Activated CD8-positive, alpha-beta memory T cell treated with anti-CD3 and anti-CD28 coated beads for 36 hours (primary cell): ENCODE measurements at regions not wholly inside any gene's neighbourhood (a gene's known extent, or its start where the extent isn't known, plus 50 kb on each side); places are given as distances from the start of the nearest gene placed in this dataset.

Experiments
- CTCF ChIA-PET: fragments of 350-600 bp; sonication (Branson Sonifier 250); formaldehyde crosslinking; loops from one replicate; lab custom pipeline; 2021; ENCODE audit warnings: antibody characterized with exemption; lab: Charles Lee
- POLR2A ChIA-PET: fragments of 350-600 bp; sonication (Branson Sonifier 250); formaldehyde crosslinking; loops from one replicate; lab custom pipeline; 2021; ENCODE audit warnings: antibody characterized with exemption; lab: Charles Lee

- POLR2A ChIA-PET: no interaction called here
Observed at GRCh38 chrX:21056622-21057021, 317.6 kb upstream of the CNKSR2 start.

GRCh38 chrX:21047034-21047455 is 327.2 kb upstream of the CNKSR2 start:
- ChIA-PET POLR2A (no interaction called here), CTCF (no interaction called here)

More at GRCh38 chrX:21056622-21057021, 317.6 kb upstream of the CNKSR2 start:
- CTCF ChIA-PET: no interaction called here

GRCh38 chrX:21014326-21014725 is 359.9 kb upstream of the CNKSR2 start:
- ChIA-PET CTCF (no interaction called here), POLR2A (no interaction called here)

- POLR2A ChIA-PET: no interaction called here
- CTCF ChIA-PET: no interaction called here
Observed at GRCh38 chrX:21004835-21005234, 369.4 kb upstream of the CNKSR2 start.

GRCh38 chrX:20995829-20996228 is 378.4 kb upstream of the CNKSR2 start:
- CTCF ChIA-PET: no interaction called here
- POLR2A ChIA-PET: no interaction called here

- POLR2A ChIA-PET: no interaction called here
Observed at GRCh38 chrX:20989361-20989760, 384.9 kb upstream of the CNKSR2 start.

GRCh38 chrX:20988804-20989203 is 385.4 kb upstream of the CNKSR2 start:
- ChIA-PET CTCF (no interaction called here), POLR2A (no interaction called here)

More at GRCh38 chrX:20989361-20989760, 384.9 kb upstream of the CNKSR2 start:
- CTCF ChIA-PET: no interaction called here

- POLR2A ChIA-PET: no interaction called here
- CTCF ChIA-PET: no interaction called here
Observed at GRCh38 chrX:20988118-20988517, 386.1 kb upstream of the CNKSR2 start.

- POLR2A ChIA-PET: no interaction called here
- CTCF ChIA-PET: no interaction called here
Observed at GRCh38 chrX:20980426-20980825, 393.8 kb upstream of the CNKSR2 start.

- POLR2A ChIA-PET: no interaction called here
- CTCF ChIA-PET: no interaction called here
Observed at GRCh38 chrX:20974326-20974725, 399.9 kb upstream of the CNKSR2 start.

GRCh38 chrX:20973038-20973437 is 401.2 kb upstream of the CNKSR2 start:
- CTCF ChIA-PET: no interaction called here
- POLR2A ChIA-PET: no interaction called here

GRCh38 chrX:20971250-20971649 is 403.0 kb upstream of the CNKSR2 start:
- POLR2A ChIA-PET: no interaction called here
- CTCF ChIA-PET: no interaction called here

GRCh38 chrX:20969565-20969964 is 404.7 kb upstream of the CNKSR2 start:
- CTCF ChIA-PET: no interaction called here
- POLR2A ChIA-PET: no interaction called here

GRCh38 chrX:20968996-20969395 is 405.2 kb upstream of the CNKSR2 start:
- POLR2A ChIA-PET: no interaction called here
- CTCF ChIA-PET: no interaction called here

GRCh38 chrX:20967725-20968124 is 406.5 kb upstream of the CNKSR2 start:
- ChIA-PET POLR2A (no interaction called here), CTCF (no interaction called here)

GRCh38 chrX:20965270-20966044 is 408.8 kb upstream of the CNKSR2 start:
- ChIA-PET CTCF (no interaction called here), POLR2A (no interaction called here)

- POLR2A ChIA-PET: no interaction called here
- CTCF ChIA-PET: no interaction called here
Observed at GRCh38 chrX:20954014-20954413, 420.2 kb upstream of the CNKSR2 start.

GRCh38 chrX:20952180-20952579 is 422.0 kb upstream of the CNKSR2 start:
- CTCF ChIA-PET: no interaction called here
- POLR2A ChIA-PET: no interaction called here

- POLR2A ChIA-PET: no interaction called here
- CTCF ChIA-PET: no interaction called here
Observed at GRCh38 chrX:20951016-20951810, 423.0 kb upstream of the CNKSR2 start.

- ChIA-PET CTCF (no interaction called here), POLR2A (no interaction called here)
Observed at GRCh38 chrX:20947411-20947912, 426.8 kb upstream of the CNKSR2 start.

GRCh38 chrX:20913760-20914159 is 460.5 kb upstream of the CNKSR2 start:
- ChIA-PET POLR2A (no interaction called here), CTCF (interaction anchor here (0.7 kb wide), 1 partner anchor 28 kb away, joined by 3 read pairs; no protein-coding TSS in a partner anchor)
